ENCODE measurements at regions not wholly inside any gene's neighbourhood (a gene's known extent, or its start where the extent isn't known, plus 50 kb on each side); places are given as distances from the start of the nearest gene placed in this dataset.
"Not testable (repeated sequence)": the region's sequence is repeated elsewhere in the genome, so short reads cannot be mapped to it uniquely, and the experiment has no call there.

DNA sequence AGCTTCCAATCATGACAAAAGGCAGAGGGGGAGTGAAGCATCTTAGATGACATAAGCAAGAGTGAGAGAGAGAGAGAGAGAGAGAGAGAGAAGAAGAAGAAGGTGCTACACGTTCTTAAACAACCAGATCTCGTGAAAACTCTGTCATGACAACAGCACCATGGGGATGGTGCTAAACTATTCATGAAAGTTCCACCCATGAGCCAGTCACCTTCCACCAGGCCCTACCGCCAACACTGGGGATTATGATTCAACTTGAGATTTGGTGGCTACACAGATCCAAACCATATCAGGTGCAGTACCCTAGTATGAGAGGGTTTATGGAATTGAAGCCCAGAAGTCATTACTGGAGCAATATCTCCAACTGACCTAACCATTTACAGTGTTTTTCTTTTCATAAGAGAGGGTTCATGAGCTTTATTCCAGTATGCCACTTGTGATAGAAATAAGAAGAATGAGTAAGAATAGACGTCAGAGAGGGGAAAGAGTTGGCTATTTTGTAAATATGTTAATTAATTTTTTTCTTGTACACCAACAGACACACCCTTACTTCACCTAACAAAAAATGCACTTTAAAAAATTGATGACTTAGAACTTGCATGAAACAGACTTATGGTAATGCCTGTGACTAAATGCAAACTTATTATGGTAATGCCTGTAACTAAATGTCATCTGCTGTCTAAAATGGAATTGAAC, 680.4 kb upstream of the ITGA1 start:
- DNase-seq (no peak), ATAC-seq (no peak)
- intact Hi-C loops (cut with DNase I) = no loop called here

DNA sequence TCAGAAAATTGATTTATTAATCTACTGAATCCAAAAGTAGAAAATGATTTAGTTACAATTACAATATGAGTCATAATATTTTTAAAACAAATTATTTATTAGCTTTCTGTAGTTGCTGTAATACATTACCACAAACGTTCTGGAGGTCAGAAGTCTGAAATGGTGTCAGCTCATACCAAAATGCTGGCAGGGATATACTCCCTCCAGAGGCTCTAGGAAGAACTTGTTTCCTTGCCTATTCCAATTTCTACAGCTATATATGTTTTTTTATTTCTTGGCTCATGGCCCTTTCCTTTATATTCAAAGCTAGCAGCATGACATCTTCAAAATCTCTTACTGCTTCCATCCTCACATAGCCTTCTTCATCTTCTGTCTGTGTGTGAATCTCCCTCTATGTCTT, 667.9 kb upstream of the ITGA1 start:
- ATAC-seq (no peak), DNase-seq (no peak)
- intact Hi-C loops (cut with DNase I) = no loop called here

DNA sequence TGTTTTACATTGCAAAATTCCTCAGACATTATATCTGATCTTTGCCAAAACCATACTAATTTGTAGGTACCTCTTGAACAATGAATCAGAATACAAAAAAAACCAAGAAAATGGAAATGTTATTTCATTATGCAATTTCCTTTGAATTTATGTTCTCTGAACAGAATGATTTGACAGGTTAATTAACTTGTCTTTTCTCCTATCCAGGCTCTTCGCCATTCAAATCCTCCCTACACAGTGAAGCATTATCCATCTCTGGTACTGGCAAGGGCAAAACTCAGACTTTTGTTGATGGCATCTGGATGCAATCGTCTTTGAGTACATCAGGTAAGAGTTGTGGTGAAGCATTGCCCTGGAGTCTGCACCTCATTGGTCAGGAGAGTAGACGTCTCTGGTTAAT, 655.7 kb upstream of the ITGA1 start:
- intact Hi-C loops (cut with DNase I) = no loop called here
- no peak for DNase-seq
- no peak for ATAC-seq

DNA sequence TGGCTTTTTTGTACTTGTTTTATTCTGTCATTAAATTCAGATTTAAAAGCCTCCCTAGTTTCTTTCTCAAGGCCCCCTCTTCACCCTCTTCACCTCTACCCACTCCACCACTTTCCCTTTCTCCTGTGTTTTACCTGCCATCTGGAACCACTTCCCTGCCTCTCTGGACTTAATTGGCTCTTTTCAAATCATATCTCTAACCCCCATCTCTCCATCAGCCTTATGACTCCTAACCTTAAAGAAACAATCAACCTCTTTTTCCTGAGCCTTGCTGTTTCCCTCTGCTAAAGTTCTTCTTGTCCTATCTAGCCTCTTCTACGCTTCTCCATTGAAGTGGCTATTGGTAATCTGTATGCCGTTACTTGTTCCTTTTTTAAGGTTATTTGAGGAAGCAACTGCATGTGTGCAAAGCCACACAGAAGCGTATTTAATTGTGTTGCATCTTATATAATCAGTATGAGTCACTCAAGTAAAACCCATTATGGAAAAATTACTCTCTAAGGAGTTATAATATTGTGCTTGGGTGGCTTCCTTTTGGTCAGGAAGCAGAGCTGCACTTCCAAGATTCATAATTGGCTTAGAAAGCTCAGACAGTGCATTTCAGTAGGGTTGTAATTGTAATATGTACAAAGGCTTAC, 653.6 kb upstream of the ITGA1 start:
- intact Hi-C loops (cut with DNase I) = no loop called here
- no peak for DNase-seq
- ATAC-seq = no peak

DNA sequence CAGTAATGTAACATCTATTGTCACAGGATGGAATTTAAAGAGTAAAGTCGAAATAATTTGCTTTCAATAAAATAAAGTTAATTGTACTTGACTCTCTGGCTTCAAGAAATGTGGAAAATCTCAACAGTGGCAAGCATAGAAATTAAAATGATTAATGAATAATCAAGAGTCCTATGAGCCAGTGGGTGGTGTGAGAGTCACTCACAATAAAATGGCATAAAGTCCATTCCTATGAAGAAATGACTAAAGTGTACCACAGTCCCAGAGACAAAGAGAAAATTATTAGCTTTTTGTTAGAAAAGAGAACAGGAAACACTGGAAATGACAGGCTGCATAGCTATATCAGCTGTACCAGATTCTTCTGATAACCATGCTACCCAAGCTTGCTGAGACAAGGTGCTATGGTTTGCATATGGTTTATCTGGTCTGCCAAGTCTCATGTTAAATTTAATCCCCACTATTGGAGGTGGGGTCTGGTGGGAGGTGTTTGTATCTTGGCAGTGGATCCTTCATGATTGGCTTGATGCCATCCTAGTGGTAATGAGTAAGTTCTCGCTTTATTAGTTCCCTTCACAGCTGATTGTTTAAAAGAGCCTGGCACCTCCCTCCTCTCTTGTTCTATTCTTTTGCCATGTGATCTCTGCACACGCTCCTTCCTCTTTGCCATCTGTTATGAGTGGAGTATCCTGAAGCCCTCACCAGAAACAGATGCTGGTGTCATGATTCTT, 647.7 kb upstream of the ITGA1 start:
- intact Hi-C loops (cut with DNase I) = no loop called here
- DNase-seq (no peak), ATAC-seq (no peak)

DNA sequence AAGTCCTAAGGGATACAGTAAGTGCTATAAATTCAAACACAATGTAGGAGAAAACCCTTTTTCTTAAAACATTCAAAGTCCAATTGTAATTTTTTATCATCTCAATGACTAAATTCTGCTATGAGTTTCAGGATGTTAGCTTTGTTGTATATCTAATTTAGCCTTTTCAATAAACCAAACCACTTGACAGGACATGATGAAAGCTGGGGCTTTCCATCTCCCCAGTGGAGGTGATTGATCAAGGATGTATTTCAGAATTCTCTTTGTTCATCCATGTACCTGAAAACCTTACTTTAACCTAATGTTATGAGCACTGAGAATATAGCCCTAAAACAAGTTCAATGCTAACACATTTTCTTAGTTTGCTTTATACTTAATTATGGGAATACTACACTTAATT, 639.0 kb upstream of the ITGA1 start:
- intact Hi-C loops (cut with DNase I) = no loop called here
- ATAC-seq (no peak), DNase-seq (no peak)

DNA sequence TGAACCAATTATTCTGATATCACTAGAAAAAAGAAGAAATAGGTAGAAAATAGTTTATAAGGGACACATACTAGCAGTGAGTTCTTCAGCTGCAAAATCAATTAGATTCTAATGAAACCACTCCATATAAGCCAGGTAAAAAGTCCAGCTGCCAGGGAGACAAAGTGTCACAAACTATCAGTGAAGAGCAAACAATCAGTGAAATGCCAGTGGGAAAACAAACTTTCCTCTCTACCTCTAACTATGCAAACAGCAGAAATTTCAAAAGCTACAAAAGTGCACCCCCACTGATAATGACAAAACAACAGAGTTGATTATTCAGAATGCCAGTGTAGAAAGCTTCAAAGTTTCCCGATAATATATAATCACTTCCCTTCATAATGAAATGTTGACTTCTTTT, 637.2 kb upstream of the ITGA1 start:
- DNase-seq = no peak
- intact Hi-C loops (cut with DNase I) = no loop called here

DNA sequence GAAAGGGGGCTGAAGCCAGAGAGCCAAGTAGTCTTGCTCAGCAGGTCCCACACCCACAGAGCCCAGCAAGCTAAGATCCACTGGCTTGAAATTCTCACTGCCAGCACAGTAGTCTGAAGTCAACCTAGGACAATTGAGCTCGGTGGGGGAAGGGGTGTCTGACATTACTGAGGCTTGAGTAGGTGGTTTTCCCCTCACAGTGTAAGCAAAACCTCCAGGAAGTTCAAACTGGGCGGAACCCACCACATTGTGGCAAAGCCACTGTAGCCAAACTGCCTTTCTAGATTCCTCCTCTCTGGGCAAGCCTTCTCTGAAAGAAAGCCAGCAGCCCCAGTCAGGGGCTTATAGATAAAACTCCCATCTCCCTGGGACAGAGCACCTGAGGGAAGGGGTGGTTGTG, 630.9 kb upstream of the ITGA1 start:
- DNase-seq; intact Hi-C loops (cut with DNase I); ATAC-seq: not testable (repeated sequence)

More for the DNA sequence above, 637.2 kb upstream of the ITGA1 start:
- no peak for ATAC-seq

DNA sequence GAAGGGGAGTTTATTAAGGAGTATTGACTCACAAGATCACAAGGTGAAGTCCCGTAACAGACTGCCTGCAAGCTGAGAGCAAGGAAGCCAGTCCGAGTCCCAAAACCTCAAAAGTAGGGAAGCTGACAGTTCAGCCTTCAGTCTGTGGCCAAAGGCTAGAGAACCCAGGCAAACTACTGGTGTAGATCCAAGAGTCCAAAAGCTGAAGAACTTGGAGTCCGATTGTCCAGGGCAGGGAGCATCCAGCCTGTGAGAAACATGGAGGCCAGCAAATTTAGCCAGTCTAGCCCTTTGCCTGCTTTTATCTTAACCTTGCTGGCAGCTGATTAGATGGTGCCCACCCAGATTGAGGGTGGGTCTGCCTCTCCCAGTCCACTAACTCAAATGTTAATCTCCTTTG, 621.9 kb upstream of the ITGA1 start:
- DNase-seq; intact Hi-C loops (cut with DNase I); ATAC-seq: not testable (repeated sequence)

DNA sequence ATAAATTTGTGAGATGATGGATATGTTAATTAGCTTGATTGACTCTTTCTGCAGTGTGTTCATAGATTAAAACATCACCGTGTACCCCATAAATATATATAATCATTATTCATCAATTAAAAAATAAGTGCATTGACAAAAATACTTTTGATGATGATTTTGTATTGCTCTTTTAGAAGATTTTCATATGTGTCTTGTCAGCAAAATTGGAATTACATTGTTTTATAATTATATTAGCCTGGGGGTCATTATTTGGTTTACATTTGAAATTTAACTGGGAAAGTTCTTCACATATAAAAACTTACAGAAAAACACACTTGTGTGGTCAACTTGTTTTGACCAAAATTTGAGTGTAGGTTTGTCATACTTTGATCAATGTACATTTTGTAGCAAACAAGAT, 614.6 kb upstream of the ITGA1 start:
- DNase-seq (no peak), ATAC-seq (no peak)
- intact Hi-C loops (cut with DNase I) = no loop called here

DNA sequence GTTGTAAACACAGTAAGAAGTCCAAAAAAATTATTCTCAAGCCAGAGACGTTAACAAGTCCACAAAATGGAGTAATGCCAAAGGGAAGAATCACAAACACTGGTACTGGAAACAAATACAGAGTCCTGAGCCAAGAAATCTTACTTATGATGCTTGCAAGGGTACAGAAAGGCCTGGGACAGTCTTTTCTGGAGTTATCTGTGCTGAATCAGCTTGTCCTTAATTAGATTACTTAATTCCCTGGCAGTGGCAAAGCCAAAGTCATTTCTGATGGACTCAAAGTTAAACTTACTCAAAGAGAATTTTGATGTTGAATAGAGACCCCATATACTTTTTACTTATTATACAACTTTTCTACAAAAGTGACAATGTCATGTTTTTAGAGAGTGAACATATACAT, 610.5 kb upstream of the ITGA1 start:
- ATAC-seq (no peak), DNase-seq (no peak)
- intact Hi-C loops (cut with DNase I) = no loop called here

DNA sequence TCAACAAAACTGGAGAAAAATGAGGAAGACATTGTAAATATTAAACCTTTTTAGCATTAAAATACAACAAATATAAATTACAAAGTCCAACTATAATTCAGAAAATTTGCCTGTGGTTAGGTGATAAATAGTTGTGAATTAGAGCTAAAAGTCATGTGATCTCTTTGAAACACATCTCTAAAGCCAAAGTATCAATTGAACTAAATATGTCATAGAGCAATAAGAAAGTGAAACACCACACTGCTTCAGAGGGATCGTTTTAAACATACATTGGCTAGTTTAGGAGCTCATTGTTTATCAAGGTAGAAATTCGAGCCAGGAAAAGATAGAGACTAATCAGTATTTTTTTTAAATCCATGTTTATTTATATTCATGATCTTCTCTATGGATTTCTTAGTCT, 606.3 kb upstream of the ITGA1 start:
- DNase-seq = no peak
- no peak for ATAC-seq
- intact Hi-C loops (cut with DNase I) = no loop called here

DNA sequence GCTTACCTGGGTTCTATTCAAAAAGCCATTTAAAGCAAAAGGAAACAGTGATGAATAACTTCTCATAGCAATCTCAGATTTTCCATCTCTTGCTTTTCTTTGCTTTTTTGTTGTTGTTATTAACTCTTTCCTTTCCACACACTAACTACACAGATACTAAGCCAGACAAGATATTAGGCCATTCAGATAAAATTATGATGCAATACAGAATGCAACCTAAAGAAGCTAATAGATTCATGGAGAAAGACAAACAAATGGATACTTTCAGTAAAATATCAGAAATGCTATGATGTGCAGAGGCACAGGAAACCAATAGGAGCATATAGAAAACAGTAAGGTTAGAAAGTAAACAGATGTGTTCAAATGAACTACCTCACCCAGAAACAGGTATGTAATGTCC, 597.0 kb upstream of the ITGA1 start:
- no peak for ATAC-seq
- intact Hi-C loops (cut with DNase I) = no loop called here
- no peak for DNase-seq

DNA sequence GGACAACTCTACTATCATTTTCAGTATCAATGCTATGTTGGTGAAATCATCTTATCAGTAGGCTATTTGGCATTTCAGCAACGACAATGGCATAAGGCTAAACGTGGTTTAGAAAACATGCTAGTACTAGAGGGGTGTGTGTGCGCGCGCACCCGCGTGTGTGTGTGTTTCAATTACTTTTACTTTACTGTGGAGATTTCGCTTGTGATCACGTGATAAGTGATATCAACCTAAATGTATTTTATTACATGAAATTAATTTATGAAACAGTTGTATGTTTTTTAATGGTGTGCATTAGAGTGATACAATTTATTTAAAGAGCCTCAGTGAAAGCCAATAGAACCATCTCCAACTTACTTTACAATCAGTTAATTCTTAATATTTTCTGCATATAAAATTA, 587.9 kb upstream of the ITGA1 start:
- ATAC-seq (no peak), DNase-seq (no peak)
- intact Hi-C loops (cut with DNase I) = no loop called here

DNA sequence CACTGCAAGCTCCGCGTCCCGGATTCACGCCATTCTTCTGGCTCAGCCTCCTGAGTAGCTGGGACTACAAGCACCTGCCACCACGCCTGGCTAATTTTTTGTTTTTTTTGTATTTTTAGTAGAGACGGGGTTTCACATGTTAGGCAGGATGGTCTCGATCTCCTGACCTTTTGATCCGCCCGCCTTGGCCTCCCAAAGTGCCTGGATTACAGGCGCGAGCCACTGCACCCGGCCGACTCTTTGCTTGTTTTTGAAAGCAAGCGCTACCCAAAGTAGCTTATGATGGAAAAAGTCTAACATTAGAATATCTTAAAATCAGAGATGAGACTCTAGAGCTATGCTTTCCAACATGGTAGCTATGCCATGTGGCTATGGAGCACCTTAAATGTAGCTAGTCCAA, 585.5 kb upstream of the ITGA1 start:
- intact Hi-C loops (cut with DNase I) = no loop called here
- DNase-seq (no peak), ATAC-seq (no peak)

DNA sequence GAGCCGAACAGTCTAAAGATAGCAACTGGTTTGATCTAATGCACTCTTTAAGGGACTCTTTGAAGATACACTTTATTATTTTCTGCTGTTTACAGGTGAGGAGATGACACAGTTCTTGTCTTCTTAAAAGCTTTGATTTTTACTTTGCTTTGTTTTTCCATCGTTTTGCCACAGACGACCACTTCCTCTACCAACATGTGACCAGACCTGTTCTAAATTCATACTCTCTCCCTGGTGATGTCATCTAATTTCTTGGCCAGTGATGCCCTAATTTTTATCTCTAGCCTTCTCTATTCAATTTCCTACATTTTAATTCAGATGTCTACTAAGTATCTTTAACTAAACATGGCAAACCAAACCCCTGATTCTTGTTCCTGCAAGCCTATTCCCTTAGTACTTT, 583.4 kb upstream of the ITGA1 start:
- no peak for ATAC-seq
- DNase-seq = no peak
- intact Hi-C loops (cut with DNase I) = no loop called here

All from left cardiac atrium (tissue), 4 donors.